ENCODE measurements at regions not wholly inside any gene's neighbourhood (a gene's known extent, or its start where the extent isn't known, plus 50 kb on each side); places are given as distances from the start of the nearest gene placed in this dataset.

- no peak for TF ChIP-seq CTCF (IDR thresholded peaks at IDR 0.05; ENCODE audit: low read depth, low read length)
- Histone ChIP-seq H3K27me3 (peaks cover 21% of the 10 kb centered on the region), H3K9me3 (no peaks in the 10 kb centered on the region), H3K4me1 (no peaks in the 10 kb centered on the region), H3K4me3 (ENCODE audit: low read depth, low read length) (no peak overlapping the region), H3K36me3 (no peaks in the 10 kb centered on the region)
- DNase-seq, result no peak
Measured at GRCh38 chr6:105573138-105573537, 170.3 kb upstream of the PREP start.

GRCh38 chr6:105570416-105570815 is 167.5 kb upstream of the PREP start:
- no peaks in the 10 kb centered on the region for H3K4me1 ChIP-seq
- H3K4me3 ChIP-seq (ENCODE audit: low read depth, low read length), result no peak overlapping the region
- no peak for DNase-seq

GRCh38 chr6:105569706-105570105 is 166.8 kb upstream of the PREP start:
- no peak for DNase-seq
- Histone ChIP-seq H3K4me1 (no peaks in the 10 kb centered on the region), H3K36me3 (no peaks in the 10 kb centered on the region), H3K4me3 (ENCODE audit: low read depth, low read length) (no peak overlapping the region), H3K9me3 (no peaks in the 10 kb centered on the region), H3K27me3 (peaks cover 34% of the 10 kb centered on the region)
- no peak for TF ChIP-seq CTCF (IDR thresholded peaks at IDR 0.05; ENCODE audit: low read depth, low read length)

More at GRCh38 chr6:105570416-105570815, 167.5 kb upstream of the PREP start:
- Histone ChIP-seq H3K36me3 (no peaks in the 10 kb centered on the region), H3K27me3 (peaks cover 33% of the 10 kb centered on the region), H3K9me3 (no peaks in the 10 kb centered on the region)
- no peak for TF ChIP-seq CTCF (IDR thresholded peaks at IDR 0.05; ENCODE audit: low read depth, low read length)

GRCh38 chr6:105568751-105569150 is 165.9 kb upstream of the PREP start:
- no peak for TF ChIP-seq CTCF (IDR thresholded peaks at IDR 0.05; ENCODE audit: low read depth, low read length)
- peaks cover 37% of the 10 kb centered on the region for H3K27me3 ChIP-seq
- no peak for DNase-seq

GRCh38 chr6:105568142-105568541 is 165.3 kb upstream of the PREP start:
- H3K36me3 ChIP-seq, result no peaks in the 10 kb centered on the region
- DNase-seq, result no peak
- H3K4me1 ChIP-seq, result no peaks in the 10 kb centered on the region
- peaks cover 37% of the 10 kb centered on the region for H3K27me3 ChIP-seq
- H3K4me3 ChIP-seq (ENCODE audit: low read depth, low read length), result no peak overlapping the region
- TF ChIP-seq CTCF (IDR thresholded peaks at IDR 0.05; ENCODE audit: low read depth, low read length), result no peak
- H3K9me3 ChIP-seq, result no peaks in the 10 kb centered on the region

More at GRCh38 chr6:105568751-105569150, 165.9 kb upstream of the PREP start:
- Histone ChIP-seq H3K4me3 (ENCODE audit: low read depth, low read length) (no peak overlapping the region), H3K9me3 (no peaks in the 10 kb centered on the region), H3K36me3 (no peaks in the 10 kb centered on the region), H3K4me1 (no peaks in the 10 kb centered on the region)

DNA sequence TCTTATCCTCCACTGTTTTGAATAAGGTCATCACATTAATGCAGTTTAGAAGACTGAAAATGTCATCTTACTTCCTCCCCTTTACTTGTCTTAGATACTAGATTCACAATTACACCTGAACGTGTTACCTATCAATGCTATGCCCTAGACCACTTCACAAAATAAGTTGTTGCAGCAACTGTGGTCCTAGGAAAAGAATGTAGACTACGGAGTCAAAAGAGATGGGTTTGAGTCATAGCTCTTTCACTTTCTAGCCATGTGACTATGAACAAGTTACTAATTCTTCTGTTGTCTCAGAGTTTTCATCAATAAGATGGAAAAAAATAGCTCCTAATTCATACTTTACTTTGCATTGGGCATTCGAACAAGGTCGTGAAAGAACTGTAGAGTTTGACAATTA is 164.3 kb upstream of the PREP start:
- peaks cover 32% of the 10 kb centered on the region for H3K27me3 ChIP-seq
- no peak overlapping the region for H3K4me3 ChIP-seq (ENCODE audit: low read depth, low read length)
- no peaks in the 10 kb centered on the region for H3K4me1 ChIP-seq
- H3K9me3 ChIP-seq, result no peaks in the 10 kb centered on the region
- no peaks in the 10 kb centered on the region for H3K36me3 ChIP-seq
- TF ChIP-seq CTCF (IDR thresholded peaks at IDR 0.05; ENCODE audit: low read depth, low read length), result no peak
- no peak for DNase-seq
